HG03135 (cell line): ENCODE measurements at regions not wholly inside any gene's neighbourhood (a gene's known extent, or its start where the extent isn't known, plus 50 kb on each side); places are given as distances from the start of the nearest gene placed in this dataset.
A peak's percentile ranks its signal among the peaks of the same experiment; 100 is the strongest.
"Not testable (repeated sequence)": the region's sequence is repeated elsewhere in the genome, so short reads cannot be mapped to it uniquely, and the experiment has no call there.

ENCODE experiments used
- ATAC-seq: cut with Tn5 transposase; IDR thresholded peaks from one replicate; pipeline ENCODE4 v1.9.1; 2021; ENCODE audit warnings: mild to moderate bottlenecking, moderate library complexity; ENCODE audit not compliant: unreplicated experiment

DNA sequence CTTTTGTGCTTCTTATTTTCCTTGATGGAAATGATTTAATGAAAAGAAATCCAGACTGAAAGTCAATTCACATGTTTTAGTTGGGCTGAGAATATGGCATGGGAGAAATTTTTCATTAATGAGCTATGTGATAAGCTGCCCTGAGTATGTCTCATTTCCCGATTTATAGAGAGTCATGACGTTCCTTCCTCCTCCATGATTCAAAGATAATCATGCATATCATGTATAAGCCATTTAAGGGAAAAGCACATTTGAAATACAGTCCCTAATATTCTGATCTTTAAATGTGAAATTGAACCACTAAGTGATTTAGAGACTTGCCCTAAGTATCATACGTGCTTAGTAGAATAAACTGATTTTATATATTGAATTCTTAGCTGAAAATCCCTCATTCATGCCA, 840.9 kb downstream of the PCDH17 start:
- no peak for ATAC-seq

DNA sequence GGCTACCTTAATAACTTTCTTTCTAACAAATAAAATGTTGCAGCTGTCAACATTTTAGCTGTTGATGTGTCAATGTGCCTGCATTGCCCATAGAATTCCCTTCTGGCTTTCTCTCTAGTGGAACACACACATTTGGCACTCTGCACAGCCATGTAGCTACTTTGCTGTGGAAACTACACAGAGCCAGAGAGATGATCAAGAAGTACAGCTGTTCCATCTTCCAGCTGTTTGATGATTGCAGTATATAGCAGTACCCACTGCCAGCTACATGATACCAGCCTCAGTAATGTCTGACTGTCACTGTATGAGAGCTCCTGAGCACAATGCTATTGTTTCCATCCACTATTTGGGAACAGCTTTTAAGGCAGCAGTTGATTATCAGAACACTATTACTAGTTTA, 843.0 kb downstream of the PCDH17 start:
- no peak for ATAC-seq

DNA sequence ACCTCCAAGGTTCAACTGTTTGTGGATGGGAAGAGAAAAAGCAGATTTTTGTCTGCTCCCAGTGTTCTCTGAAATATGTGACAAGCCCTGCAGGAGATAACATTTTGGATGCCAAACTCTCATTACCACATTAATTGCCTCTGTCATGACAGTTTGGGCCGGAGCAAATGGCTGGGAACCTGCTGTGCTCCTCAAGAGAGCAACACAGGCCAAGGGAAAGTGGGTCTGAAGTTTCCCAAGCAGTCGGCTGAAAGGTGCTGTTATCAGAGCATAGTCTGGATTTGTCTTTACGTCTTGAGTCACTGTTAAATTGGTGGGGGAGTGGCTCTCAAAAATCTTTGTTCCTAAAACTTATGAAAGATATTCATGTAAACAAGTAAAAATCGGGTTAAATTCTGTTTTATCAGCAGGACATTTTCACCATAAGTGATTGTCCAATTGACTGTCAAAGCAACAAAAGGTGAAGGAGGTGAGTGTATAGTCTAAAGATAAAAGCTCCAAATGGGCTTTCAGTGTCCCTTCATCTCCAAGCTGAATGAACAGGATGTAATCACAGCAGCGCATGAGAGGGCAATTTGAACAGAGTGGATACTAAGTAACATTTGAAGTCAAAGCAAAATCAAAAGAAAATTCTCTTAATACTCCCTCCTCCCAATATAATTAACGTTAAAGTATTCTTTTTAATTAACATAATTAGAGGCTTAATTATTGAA, 844.8 kb downstream of the PCDH17 start:
- ATAC-seq, result no peak

DNA sequence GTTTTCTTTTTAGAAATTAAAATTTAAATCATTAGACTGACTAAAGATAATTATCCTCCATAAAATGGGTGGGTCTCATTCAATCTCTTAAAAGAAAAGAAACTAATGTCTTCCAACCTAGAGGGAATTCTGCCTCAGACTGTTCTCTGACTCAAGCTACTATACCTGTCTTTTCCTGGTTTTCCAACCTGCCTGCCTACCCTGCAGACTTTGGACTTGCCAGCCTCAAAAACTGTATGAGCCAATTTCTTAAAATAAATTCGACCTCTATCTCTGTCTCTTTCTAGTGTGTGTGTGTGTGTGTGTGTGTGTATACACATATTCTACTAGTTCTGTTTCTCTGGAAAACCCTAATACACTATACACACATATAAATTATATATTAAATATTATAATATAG, 847.3 kb downstream of the PCDH17 start:
- ATAC-seq, result no peak

DNA sequence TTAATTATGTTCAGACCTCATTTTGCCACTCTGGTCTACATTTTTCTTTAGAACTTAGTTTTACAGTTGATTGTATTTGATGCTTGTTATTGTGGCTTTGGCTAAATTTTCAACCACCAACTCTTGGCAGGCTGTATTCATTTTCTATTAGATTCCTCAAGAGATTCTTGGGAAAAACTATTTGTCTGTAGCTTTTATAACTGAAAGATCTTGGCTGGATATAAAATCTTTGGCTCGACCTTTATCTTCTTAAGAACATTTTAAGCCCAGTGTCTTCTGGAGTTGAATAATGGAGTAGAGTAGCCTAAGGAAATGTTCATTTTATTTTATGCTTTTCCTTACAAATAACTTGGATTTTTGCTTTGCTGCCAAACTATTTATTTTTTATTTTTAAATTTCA, 848.5 kb downstream of the PCDH17 start:
- no peak for ATAC-seq

DNA sequence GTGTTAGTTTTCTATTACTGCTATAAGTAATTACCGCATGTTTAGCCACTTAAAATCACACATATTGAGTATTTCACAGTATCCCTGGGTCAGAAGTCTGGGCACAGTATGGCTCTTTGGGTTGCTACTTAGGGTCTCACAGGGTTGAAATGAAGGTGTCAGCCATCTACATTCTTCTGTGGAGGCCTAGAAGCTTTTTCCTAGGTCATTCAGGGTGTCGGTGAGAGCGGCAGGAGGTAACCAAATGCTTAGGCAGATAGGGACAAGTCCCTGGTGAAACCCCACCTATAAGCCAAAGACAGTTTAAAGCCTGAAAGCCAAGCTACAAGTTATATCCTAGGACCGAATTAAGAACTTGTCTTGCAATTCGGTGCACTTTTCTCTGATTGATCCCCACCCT, 856.7 kb downstream of the PCDH17 start:
- no peak for ATAC-seq

DNA sequence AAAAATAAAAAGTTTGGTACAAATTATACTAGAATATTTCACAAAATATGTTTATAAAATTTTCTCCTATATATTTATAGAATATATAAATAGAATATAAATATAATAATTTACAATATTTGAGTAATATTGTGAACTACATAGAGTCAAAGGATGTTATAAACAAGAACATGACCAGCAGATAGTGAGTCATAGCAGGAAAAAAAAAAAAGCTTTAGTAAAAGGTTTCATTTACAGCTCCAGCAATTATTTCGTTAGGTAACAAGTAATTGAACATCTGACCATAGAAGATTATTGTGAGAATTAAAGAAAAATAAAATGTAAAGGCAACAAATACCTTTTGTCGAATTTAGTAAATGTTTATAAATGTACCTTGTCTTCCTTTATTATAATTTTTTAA, 864.1 kb downstream of the PCDH17 start:
- no peak for ATAC-seq

DNA sequence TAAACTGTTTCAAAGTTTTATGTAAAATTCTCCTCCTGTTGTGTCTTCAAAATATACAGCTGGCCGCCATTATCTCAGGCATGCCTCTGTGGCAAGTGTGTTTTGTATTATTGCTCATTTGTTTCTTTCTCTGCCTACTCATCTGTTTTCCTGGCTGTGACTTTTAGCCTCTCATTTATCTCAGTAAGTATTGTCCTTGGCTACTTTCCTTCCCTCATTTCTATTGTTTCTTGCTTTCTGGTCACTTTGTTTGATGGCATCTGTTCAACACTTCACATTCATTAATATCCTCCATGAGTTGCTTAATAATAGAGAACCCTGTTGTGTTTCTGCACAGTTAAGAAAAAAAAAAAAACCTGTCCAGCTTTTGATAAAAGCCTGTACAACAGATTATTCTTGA, 869.4 kb downstream of the PCDH17 start:
- ATAC-seq, result no peak

DNA sequence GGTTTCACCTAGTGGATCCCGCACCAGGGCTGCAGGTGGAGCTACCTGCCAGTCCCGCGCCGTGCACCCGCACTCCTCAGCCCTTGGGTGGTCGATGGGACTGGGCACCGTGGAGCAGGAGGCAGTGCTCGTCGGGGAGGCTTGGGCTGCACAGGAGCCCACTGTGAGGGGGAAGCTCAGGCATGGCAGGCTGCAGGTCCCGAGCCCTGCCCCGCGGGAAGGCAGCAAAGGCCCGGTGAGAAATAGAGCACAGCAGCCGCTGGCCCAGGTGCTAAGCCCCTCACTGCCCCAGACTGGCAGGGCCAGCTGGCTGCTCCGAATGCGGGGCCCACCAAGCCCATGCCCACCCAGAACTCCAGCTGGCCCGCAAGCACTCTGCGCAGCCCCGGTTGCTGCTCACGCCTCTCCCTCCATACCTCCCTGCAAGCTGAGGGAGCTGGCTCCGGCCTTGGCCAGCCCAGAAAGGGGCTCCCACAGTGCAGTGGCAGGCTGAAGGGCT, 872.7 kb downstream of the PCDH17 start:
- ATAC-seq, result not testable (repeated sequence)

DNA sequence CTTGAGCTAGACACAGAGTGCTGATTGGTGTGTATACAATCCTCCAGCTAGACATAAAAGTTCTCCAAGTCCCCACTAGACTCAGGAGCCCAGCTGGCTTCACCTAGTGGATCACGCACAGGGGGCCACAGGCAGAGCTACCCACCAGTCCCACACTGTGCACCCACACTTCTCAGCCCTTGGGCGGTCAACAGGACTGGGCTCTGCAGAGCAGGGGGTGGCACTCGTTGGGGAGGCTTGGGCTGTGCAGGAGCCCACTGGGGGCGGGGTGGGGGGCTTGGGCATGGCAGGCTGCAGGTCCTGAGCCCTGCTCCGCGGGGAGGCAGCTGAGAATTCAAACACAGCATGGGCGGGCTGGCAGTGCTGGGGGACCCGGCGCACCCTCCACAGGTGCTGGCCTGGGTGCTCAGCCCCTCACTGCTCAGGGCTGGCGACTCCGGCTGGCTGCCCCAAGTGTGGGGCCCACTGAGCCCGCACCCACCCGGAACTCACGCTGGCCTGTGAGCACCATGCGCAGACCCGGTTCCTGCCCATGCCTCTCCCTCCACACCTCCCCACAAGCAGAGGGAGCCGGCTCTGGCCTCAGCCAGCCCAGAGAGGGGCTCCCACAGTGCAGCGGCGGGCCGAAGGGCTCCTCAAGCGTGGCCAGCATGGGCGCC, 873.8 kb downstream of the PCDH17 start:
- ATAC-seq, result not testable (repeated sequence)

DNA sequence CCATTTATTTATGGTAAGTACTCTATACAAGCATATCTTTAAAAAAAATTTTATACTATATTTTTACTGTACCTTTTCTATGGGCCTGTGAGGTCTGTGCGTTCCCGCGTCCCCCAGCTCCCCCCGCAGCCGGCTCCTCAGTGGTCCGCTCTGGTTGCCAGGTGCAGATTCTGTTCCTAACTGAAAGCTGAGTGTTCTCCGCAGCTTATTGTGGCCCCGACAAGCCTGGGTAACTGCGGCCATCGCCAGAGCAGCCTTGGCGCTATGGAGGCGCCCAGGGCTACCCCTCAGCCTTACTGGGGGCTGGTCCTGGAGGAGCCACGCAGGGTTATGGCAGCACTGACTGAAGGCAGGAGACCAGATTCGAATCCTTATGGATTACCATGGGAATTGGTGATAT, 896.8 kb downstream of the PCDH17 start:
- ATAC-seq, result no peak

DNA sequence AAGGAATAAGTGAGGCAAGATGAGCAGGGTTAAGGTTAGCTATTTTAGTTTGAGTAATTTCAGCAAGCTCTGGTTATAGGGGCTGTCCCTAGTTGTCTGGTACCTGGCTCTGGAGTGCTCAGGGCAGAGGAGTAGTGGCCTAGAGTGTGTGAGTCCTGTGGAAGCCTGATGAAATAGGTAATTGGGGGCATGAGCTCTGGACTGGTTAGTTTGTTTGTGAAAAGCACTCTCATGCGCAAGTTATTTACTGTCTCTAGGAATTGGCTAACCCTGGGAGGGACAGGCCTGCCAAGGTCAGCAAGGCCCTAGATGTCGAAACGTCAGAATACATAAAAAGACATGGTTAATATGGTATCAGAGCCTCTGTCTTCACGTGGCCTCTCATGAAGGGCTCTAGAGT, 900.1 kb downstream of the PCDH17 start:
- no peak for ATAC-seq

DNA sequence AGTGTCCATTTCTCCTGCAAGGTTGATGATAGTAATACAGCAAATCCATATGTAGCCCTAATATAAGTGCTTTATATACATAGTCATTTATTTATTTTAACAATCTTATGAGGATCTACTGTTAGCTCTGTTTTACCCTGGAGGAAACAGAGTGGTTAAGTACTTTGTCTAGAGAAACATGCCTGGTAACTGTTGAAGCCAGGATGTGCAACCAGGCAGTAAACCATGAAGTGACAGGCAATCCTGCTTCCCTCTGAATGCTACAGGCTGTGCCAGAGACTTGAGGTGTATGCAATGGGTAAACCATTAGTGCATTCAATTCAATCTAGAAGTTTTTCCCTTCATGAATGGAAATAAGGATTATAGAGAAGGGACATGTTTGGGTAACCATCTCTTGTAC, 911.0 kb downstream of the PCDH17 start:
- no peak for ATAC-seq

DNA sequence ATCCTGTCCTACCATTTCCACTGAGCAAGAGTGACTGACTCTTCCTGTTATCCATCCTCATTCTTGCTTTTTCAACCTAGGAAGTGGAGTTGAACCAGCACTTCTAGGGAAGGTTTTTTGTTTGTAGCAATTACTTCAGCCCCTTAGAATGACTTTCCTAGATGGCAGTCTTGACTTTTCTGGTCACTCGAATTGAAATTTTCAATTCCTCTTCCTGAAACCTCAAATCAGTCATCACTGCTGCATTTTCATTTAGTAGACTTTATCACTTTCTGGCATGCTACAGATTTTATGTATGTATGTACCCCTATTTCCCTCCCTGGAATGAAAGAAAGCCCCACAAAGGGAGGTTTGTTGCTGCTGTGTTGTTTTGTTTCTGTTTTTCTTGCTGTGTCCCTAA, 915.9 kb downstream of the PCDH17 start:
- no peak for ATAC-seq

DNA sequence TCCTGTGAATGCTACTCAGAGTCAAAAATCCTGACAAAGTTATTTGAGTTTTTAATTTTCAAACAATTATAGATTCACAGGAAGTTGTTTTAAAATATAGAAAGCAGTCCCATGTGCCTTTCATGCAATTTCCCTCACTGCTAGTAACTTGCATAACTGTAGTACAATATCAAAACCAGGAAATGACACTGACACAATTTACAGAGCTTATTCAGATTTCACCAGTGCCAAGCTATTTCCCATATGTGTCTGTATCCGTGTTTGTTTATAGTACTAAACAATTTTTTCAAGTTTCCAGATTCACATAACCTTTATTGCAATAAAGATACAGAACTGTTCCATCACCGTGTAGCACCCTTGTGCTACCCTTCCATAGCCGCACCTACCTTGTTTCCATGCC, 934.6 kb downstream of the PCDH17 start:
- ATAC-seq, result no peak

DNA sequence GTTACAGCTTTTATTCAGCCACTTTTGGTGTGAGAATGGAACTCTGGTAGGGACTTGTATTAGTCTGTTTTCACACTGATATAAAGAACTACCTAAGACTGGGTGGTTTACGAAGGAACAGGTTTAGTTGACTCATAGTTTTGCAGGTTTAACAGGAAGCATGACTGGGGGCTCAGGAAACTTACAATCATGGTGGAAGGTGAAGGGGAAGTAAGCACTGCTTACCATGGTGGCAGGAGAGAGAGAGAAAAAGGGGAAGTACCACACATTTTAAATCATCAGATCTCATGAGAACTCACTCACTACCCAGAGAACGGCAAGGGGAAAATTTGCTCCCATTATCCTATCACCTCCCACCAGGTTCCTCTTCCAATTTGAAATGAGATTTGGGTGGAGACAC, 942.2 kb downstream of the PCDH17 start:
- ATAC-seq, result no peak

DNA sequence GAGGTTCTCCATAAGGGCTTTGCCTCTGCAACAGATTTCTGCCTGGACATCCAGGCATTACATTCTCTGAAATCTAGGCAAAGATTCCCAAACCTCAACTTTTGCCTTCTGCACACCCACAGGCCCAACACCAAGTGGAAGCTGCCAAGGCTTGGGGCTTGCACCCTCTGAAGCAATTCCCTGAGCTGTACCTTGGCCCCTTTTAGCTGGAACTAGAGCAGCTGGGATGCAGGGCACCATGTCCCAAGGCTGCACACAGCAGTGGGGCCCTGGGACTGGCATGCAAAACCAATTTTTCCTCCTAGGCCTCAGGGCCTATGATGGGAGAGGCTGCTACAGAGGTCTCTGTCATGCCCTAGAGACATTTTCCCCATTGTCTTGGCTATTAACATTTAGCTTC, 943.2 kb downstream of the PCDH17 start:
- ATAC-seq, result no peak

DNA sequence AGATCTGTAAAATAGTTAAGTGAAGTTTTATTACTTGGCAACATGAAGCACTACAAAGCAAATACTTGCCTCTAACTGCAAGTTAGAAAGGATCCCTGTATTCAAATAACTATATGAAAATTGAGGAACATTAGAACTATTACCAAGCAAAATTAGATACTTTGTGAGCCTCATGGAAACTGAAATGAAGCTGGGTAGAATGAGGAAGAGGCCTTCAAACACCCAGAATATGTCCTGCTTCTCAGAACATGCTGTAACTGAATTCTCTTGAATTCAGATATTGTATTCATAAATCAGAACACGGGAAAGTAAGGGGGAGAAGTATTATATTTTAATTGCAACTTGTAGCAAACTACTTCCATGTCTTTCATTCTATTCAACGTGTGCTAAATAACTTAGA, 947.9 kb downstream of the PCDH17 start:
- ATAC-seq, result no peak

DNA sequence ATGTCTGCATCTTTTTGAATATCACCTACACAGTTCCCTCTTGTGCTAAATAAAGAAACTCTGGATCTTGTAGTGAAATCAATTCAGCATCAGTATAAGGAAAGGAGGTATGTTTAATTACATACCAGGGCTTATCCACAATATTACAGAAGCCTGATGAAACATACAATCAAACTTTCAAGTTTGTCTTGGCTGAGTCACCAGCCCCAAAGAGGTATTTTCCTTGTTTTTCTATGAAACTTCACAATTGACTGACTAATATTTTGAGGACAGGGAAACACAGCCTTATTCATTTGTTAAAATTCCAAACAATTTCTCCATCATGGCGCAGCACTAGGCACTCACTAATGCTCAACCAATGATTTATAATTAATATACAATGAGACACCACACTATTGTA, 952.4 kb downstream of the PCDH17 start:
- no peak for ATAC-seq

DNA sequence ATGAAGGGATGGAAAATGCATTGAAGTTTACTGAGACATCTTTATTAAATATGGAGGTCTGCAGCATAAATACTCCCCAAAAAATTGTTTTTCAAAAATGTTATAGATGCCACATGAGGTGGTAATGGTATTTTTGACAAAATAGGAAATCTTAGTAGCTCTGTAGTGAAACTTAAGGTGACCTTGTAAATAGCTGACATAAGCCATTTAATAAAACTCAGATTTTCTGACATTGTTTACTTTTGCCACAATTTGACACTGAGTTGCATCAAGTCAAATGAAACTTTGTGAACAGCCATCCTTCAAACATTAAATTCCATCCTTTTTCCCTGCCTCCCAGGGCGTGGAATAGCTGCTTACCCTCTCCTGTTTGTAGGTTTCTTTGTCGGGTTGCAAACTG, 953.1 kb downstream of the PCDH17 start:
- no peak for ATAC-seq

DNA sequence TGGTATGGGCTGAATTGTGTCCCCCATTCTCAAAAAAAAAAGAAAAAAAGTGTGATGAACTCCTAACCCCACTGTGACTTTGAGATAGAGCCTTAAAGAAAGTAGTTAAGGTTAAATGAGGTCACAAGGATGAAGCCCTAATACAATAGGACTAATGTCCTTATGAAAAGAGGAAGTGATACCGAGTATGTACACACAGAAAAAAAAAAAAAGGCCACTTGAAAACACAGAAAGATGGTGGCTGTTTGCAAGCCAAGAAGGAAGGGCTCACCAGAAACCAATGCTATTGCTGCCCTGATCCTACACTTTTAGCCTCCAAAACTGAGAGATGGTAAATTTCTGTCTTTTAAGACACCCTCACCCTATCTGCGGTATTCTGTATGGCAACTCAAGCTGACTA, 955.6 kb downstream of the PCDH17 start:
- ATAC-seq, result peak; percentile 96

DNA sequence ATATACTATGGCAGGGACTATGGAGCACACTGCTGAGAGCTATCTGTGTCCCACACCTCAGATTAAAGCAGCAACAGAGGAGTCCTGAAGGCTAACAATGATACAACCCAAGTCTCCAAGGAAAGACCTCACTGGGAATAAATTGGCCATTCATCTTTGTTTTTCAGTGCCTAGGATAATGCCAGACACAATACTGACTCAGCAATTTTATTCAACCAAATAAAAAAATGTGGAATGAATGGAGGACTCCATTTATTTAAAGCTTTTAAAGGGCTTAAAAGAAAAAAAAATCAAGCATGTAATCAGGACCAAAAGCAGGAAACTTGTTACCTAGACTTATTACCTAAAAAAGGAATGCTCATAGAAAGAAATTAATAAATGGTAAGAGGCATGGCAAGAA, 960.5 kb downstream of the PCDH17 start:
- ATAC-seq, result no peak

DNA sequence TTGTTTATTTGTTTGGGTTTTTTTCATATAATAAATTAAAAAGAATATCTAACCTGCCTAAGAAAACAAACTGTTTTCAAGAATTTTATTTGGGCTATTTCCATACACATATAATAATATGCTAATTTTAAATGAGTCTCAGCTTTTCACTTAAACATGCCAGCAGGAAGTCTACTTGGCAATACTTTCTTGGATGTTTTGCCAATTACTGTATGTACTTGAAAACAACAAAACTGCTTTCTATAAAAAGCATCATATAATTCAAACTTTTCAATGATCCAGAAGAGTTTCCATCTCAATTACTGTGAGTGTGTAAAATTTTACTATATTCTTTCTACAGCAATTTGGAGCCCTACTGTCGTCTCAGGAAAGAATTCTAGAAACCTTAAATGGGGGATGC, 961.2 kb downstream of the PCDH17 start:
- ATAC-seq, result no peak
